Embryonic facial prominence (tissue), 1 donor: ENCODE measurements at regions not wholly inside any gene's neighbourhood (a gene's known extent, or its start where the extent isn't known, plus 50 kb on each side); places are given as distances from the start of the nearest gene placed in this dataset.

ENCODE experiments used
- DNase-seq: peaks from one replicate; pipeline ENCODE4 v3.0.0-alpha.2; 2016; ENCODE audit errors: extremely low spot score

GRCh38 chr15:38857814-38858213 lies 293.2 kb upstream of the RASGRP1 start:
- no peak for DNase-seq

- DNase-seq = no peak
Measured at GRCh38 chr15:38859574-38859973, 295.0 kb upstream of the RASGRP1 start.

GRCh38 chr15:38860253-38860652 lies 295.6 kb upstream of the RASGRP1 start:
- DNase-seq = no peak

GRCh38 chr15:38860674-38861073 lies 296.1 kb upstream of the RASGRP1 start:
- DNase-seq = no peak

GRCh38 chr15:38861108-38861507 lies 296.5 kb upstream of the RASGRP1 start:
- no peak for DNase-seq

- DNase-seq = no peak
Measured at GRCh38 chr15:38862099-38862498, 297.5 kb upstream of the RASGRP1 start.

- no peak for DNase-seq
Measured at GRCh38 chr15:38863381-38863780, 298.8 kb upstream of the RASGRP1 start.

GRCh38 chr15:38864122-38864521 lies 299.5 kb upstream of the RASGRP1 start:
- DNase-seq = no peak

GRCh38 chr15:38864827-38865581 lies 300.4 kb upstream of the RASGRP1 start:
- DNase-seq = no peak

- DNase-seq = no peak
Measured at GRCh38 chr15:38867556-38867955, 302.9 kb upstream of the RASGRP1 start.

- no peak for DNase-seq
Measured at GRCh38 chr15:38868326-38869114, 303.9 kb upstream of the RASGRP1 start.

- no peak for DNase-seq
Measured at GRCh38 chr15:38871638-38872037, 307.0 kb upstream of the RASGRP1 start.

- DNase-seq = no peak
Measured at GRCh38 chr15:38872732-38873131, 308.1 kb upstream of the RASGRP1 start.

GRCh38 chr15:38873158-38873557 lies 308.5 kb upstream of the RASGRP1 start:
- DNase-seq = no peak

GRCh38 chr15:38874464-38874863 lies 309.9 kb upstream of the RASGRP1 start:
- DNase-seq = no peak

- DNase-seq = no peak
Measured at GRCh38 chr15:38876211-38876610, 311.6 kb upstream of the RASGRP1 start.

- no peak for DNase-seq
Measured at GRCh38 chr15:38876621-38877020, 312.0 kb upstream of the RASGRP1 start.

GRCh38 chr15:38877471-38877870 lies 312.9 kb upstream of the RASGRP1 start:
- no peak for DNase-seq

GRCh38 chr15:38878026-38878425 lies 313.4 kb upstream of the RASGRP1 start:
- DNase-seq = no peak

GRCh38 chr15:38878926-38879325 lies 314.3 kb upstream of the RASGRP1 start:
- DNase-seq = peak; percentile 37

GRCh38 chr15:38879909-38880471 lies 315.4 kb upstream of the RASGRP1 start:
- DNase-seq = no peak

GRCh38 chr15:38882221-38882620 lies 317.6 kb upstream of the RASGRP1 start:
- DNase-seq = no peak

GRCh38 chr15:38883987-38884386 lies 319.4 kb upstream of the RASGRP1 start:
- DNase-seq = no peak
